Memory B cell (primary cell): ENCODE measurements at regions not wholly inside any gene's neighbourhood (a gene's known extent, or its start where the extent isn't known, plus 50 kb on each side); places are given as distances from the start of the nearest gene placed in this dataset.
"Not testable (repeated sequence)": the region's sequence is repeated elsewhere in the genome, so short reads cannot be mapped to it uniquely, and the experiment has no call there.

Experiments
- ATAC-seq: fragments of 150-1000 bp; cut with Tn5 transposase; 2 replicates; pipeline ENCODE4 v1.10.0; 2021; ENCODE audit warnings: low read depth, mild to moderate bottlenecking, moderate library complexity
- DNase-seq, 2 donors: peaks; one replicate each; pipeline ENCODE4 v3.0.0; 2022; ENCODE audit warnings: low spot score in 2 of 2
- H3K27ac Mint-ChIP-seq: one replicate; pipeline ENCODE4 v1.8.0; 2022; ENCODE audit warnings: mild to moderate bottlenecking, moderate library complexity, mixed read lengths
- H3K27me3 Mint-ChIP-seq: one replicate; pipeline ENCODE4 v1.8.0; 2022; ENCODE audit warnings: mixed read lengths
- H3K36me3 Mint-ChIP-seq: one replicate; pipeline ENCODE4 v1.8.0; 2022; ENCODE audit warnings: mild to moderate bottlenecking, mixed read lengths
- H3K4me1 Mint-ChIP-seq: one replicate; pipeline ENCODE4 v1.8.0; 2022; ENCODE audit warnings: mixed read lengths
- H3K4me3 Mint-ChIP-seq: one replicate; pipeline ENCODE4 v1.8.0; 2022; ENCODE audit warnings: mild to moderate bottlenecking, moderate library complexity, mixed read lengths
- H3K9me3 Mint-ChIP-seq: one replicate; pipeline ENCODE4 v1.8.0; 2022; ENCODE audit warnings: mixed read lengths

GRCh38 chr11:116353589-116353988, 419.2 kb downstream of the BUD13 start:
- no peak overlapping the region for H3K4me3 Mint-ChIP-seq
- H3K9me3 Mint-ChIP-seq = no peaks in the 10 kb centered on the region
- no peaks in the 10 kb centered on the region for H3K36me3 Mint-ChIP-seq
- ATAC-seq (no peak), DNase-seq (no peak)
- H3K4me1 Mint-ChIP-seq = peaks cover 42% of the 10 kb centered on the region
- no peak overlapping the region for H3K27ac Mint-ChIP-seq
- no peaks in the 10 kb centered on the region for H3K27me3 Mint-ChIP-seq

GRCh38 chr11:116352881-116353280, 419.9 kb downstream of the BUD13 start:
- H3K27me3 Mint-ChIP-seq = no peaks in the 10 kb centered on the region
- H3K4me1 Mint-ChIP-seq = peaks cover 47% of the 10 kb centered on the region
- H3K4me3 Mint-ChIP-seq = no peak overlapping the region
- no peak overlapping the region for H3K27ac Mint-ChIP-seq
- H3K36me3 Mint-ChIP-seq = no peaks in the 10 kb centered on the region
- ATAC-seq (no peak), DNase-seq (no peak)
- H3K9me3 Mint-ChIP-seq = no peaks in the 10 kb centered on the region

GRCh38 chr11:116348226-116348625, 424.6 kb downstream of the BUD13 start:
- H3K36me3 Mint-ChIP-seq = peaks cover 2% of the 10 kb centered on the region
- H3K27me3 Mint-ChIP-seq = no peaks in the 10 kb centered on the region
- H3K9me3 Mint-ChIP-seq = peaks cover 3% of the 10 kb centered on the region
- peak; percentile 79 for ATAC-seq
- DNase-seq = peak in 1 of 2 donors; percentile 51
- H3K4me3 Mint-ChIP-seq = peak overlapping the region; percentile 60
- peaks cover 43% of the 10 kb centered on the region for H3K4me1 Mint-ChIP-seq
- H3K27ac Mint-ChIP-seq = peak overlapping the region; percentile 96

- H3K9me3 Mint-ChIP-seq = peaks cover 10% of the 10 kb centered on the region
- H3K27me3 Mint-ChIP-seq = no peaks in the 10 kb centered on the region
- no peak for DNase-seq
- ATAC-seq = no peak
- peak overlapping the region; percentile 47 for H3K4me3 Mint-ChIP-seq
- H3K36me3 Mint-ChIP-seq = peaks cover 4% of the 10 kb centered on the region
- H3K4me1 Mint-ChIP-seq = peaks cover 38% of the 10 kb centered on the region
- peak overlapping the region; percentile 78 for H3K27ac Mint-ChIP-seq
Observed at GRCh38 chr11:116345575-116345974, 427.2 kb downstream of the BUD13 start.

GRCh38 chr11:116344601-116345000, 428.2 kb downstream of the BUD13 start:
- DNase-seq (no peak), ATAC-seq (no peak)
- Mint-ChIP-seq H3K27me3 (no peaks in the 10 kb centered on the region), H3K4me1 (peaks cover 42% of the 10 kb centered on the region), H3K9me3 (peaks cover 12% of the 10 kb centered on the region), H3K4me3 (no peak overlapping the region), H3K36me3 (peaks cover 6% of the 10 kb centered on the region), H3K27ac (peak overlapping the region; percentile 78)

- Mint-ChIP-seq H3K27ac (peak overlapping the region; percentile 78), H3K4me3 (no peak overlapping the region), H3K36me3 (peaks cover 6% of the 10 kb centered on the region), H3K9me3 (peaks cover 12% of the 10 kb centered on the region), H3K27me3 (no peaks in the 10 kb centered on the region), H3K4me1 (peaks cover 33% of the 10 kb centered on the region)
- ATAC-seq (peak; percentile 78), DNase-seq (peak in 1 of 2 donors; percentile 60)
Observed at GRCh38 chr11:116343270-116343669, 429.5 kb downstream of the BUD13 start.

- H3K27ac Mint-ChIP-seq = peak overlapping the region; percentile 78
- ATAC-seq = no peak
- peaks cover 31% of the 10 kb centered on the region for H3K4me1 Mint-ChIP-seq
- no peaks in the 10 kb centered on the region for H3K27me3 Mint-ChIP-seq
- H3K36me3 Mint-ChIP-seq = peaks cover 6% of the 10 kb centered on the region
- no peak for DNase-seq
- H3K4me3 Mint-ChIP-seq = no peak overlapping the region
- H3K9me3 Mint-ChIP-seq = peaks cover 15% of the 10 kb centered on the region
Observed at GRCh38 chr11:116342148-116342547, 430.6 kb downstream of the BUD13 start.

GRCh38 chr11:116339306-116340098, 433.3 kb downstream of the BUD13 start:
- DNase-seq (no peak), ATAC-seq (no peak)
- H3K4me1 Mint-ChIP-seq = peaks cover 31% of the 10 kb centered on the region
- H3K4me3 Mint-ChIP-seq = no peak overlapping the region
- H3K27me3 Mint-ChIP-seq = no peaks in the 10 kb centered on the region
- H3K36me3 Mint-ChIP-seq = peaks cover 5% of the 10 kb centered on the region
- peaks cover 14% of the 10 kb centered on the region for H3K9me3 Mint-ChIP-seq
- H3K27ac Mint-ChIP-seq = peak overlapping the region; percentile 56

- Mint-ChIP-seq H3K4me1 (peaks cover 28% of the 10 kb centered on the region), H3K9me3 (peaks cover 14% of the 10 kb centered on the region)
- not testable (repeated sequence) for H3K36me3 Mint-ChIP-seq, DNase-seq, H3K27me3 Mint-ChIP-seq, ATAC-seq, H3K4me3 Mint-ChIP-seq, H3K27ac Mint-ChIP-seq
Observed at GRCh38 chr11:116338500-116338899, 434.3 kb downstream of the BUD13 start.

- ATAC-seq (no peak), DNase-seq (no peak)
- Mint-ChIP-seq H3K4me3 (no peak overlapping the region), H3K27me3 (no peaks in the 10 kb centered on the region), H3K27ac (peak overlapping the region; percentile 67), H3K9me3 (peaks cover 7% of the 10 kb centered on the region), H3K36me3 (peaks cover 4% of the 10 kb centered on the region), H3K4me1 (peaks cover 19% of the 10 kb centered on the region)
Observed at GRCh38 chr11:116336540-116336939, 436.2 kb downstream of the BUD13 start.

GRCh38 chr11:116335891-116336290, 436.9 kb downstream of the BUD13 start:
- no peak for ATAC-seq
- H3K4me1 Mint-ChIP-seq = peaks cover 18% of the 10 kb centered on the region
- peak overlapping the region; percentile 53 for H3K27ac Mint-ChIP-seq
- H3K4me3 Mint-ChIP-seq = no peak overlapping the region
- peaks cover 4% of the 10 kb centered on the region for H3K36me3 Mint-ChIP-seq
- H3K27me3 Mint-ChIP-seq = no peaks in the 10 kb centered on the region
- H3K9me3 Mint-ChIP-seq = peaks cover 7% of the 10 kb centered on the region
- DNase-seq = no peak

GRCh38 chr11:116335078-116335477, 437.7 kb downstream of the BUD13 start:
- peaks cover 15% of the 10 kb centered on the region for H3K4me1 Mint-ChIP-seq
- H3K27ac Mint-ChIP-seq = no peak overlapping the region
- H3K27me3 Mint-ChIP-seq = no peaks in the 10 kb centered on the region
- DNase-seq (no peak), ATAC-seq (no peak)
- H3K9me3 Mint-ChIP-seq = peaks cover 5% of the 10 kb centered on the region
- no peak overlapping the region for H3K4me3 Mint-ChIP-seq
- peaks cover 2% of the 10 kb centered on the region for H3K36me3 Mint-ChIP-seq

- no peak for DNase-seq
- H3K36me3 Mint-ChIP-seq = peaks cover 2% of the 10 kb centered on the region
- no peak overlapping the region for H3K27ac Mint-ChIP-seq
- peaks cover 5% of the 10 kb centered on the region for H3K9me3 Mint-ChIP-seq
- no peaks in the 10 kb centered on the region for H3K27me3 Mint-ChIP-seq
- H3K4me3 Mint-ChIP-seq = no peak overlapping the region
- ATAC-seq = no peak
- peaks cover 17% of the 10 kb centered on the region for H3K4me1 Mint-ChIP-seq
Observed at GRCh38 chr11:116334596-116334995, 438.2 kb downstream of the BUD13 start.

GRCh38 chr11:116333001-116333535, 439.7 kb downstream of the BUD13 start:
- no peak overlapping the region for H3K4me3 Mint-ChIP-seq
- ATAC-seq (no peak), DNase-seq (no peak)
- H3K27me3 Mint-ChIP-seq = no peaks in the 10 kb centered on the region
- no peak overlapping the region for H3K27ac Mint-ChIP-seq
- H3K9me3 Mint-ChIP-seq = peaks cover 5% of the 10 kb centered on the region
- H3K4me1 Mint-ChIP-seq = peaks cover 13% of the 10 kb centered on the region
- H3K36me3 Mint-ChIP-seq = peaks cover 2% of the 10 kb centered on the region

- no peak overlapping the region for H3K27ac Mint-ChIP-seq
- ATAC-seq = no peak
- peaks cover 2% of the 10 kb centered on the region for H3K9me3 Mint-ChIP-seq
- H3K4me3 Mint-ChIP-seq = no peak overlapping the region
- DNase-seq = no peak
- H3K4me1 Mint-ChIP-seq = peaks cover 13% of the 10 kb centered on the region
- H3K36me3 Mint-ChIP-seq = peaks cover 2% of the 10 kb centered on the region
- H3K27me3 Mint-ChIP-seq = no peaks in the 10 kb centered on the region
Observed at GRCh38 chr11:116332391-116332790, 440.4 kb downstream of the BUD13 start.
